NCI-H226 (cell line): ENCODE measurements at regions not wholly inside any gene's neighbourhood (a gene's known extent, or its start where the extent isn't known, plus 50 kb on each side); places are given as distances from the start of the nearest gene placed in this dataset.
A peak's percentile ranks its signal among the peaks of the same experiment; 100 is the strongest.

ENCODE experiments used
- DNase-seq: peaks from one replicate; pipeline ENCODE4 v3.0.0-alpha.2; 2015

- no peak for DNase-seq
Observed at GRCh38 chr3:105923140-105923539, 54.3 kb upstream of the CBLB start.

GRCh38 chr3:105927741-105928140 is 58.9 kb upstream of the CBLB start:
- no peak for DNase-seq

- no peak for DNase-seq
Observed at GRCh38 chr3:105930733-105931132, 61.9 kb upstream of the CBLB start.

GRCh38 chr3:105931500-105931899 is 62.7 kb upstream of the CBLB start:
- no peak for DNase-seq

- no peak for DNase-seq
Observed at GRCh38 chr3:105933871-105934270, 65.1 kb upstream of the CBLB start.

GRCh38 chr3:105938101-105938500 is 69.3 kb upstream of the CBLB start:
- no peak for DNase-seq

- no peak for DNase-seq
Observed at GRCh38 chr3:105938806-105939205, 70.0 kb upstream of the CBLB start.

- no peak for DNase-seq
Observed at GRCh38 chr3:105944276-105944675, 75.5 kb upstream of the CBLB start.

- peak; percentile 44 for DNase-seq
Observed at GRCh38 chr3:105944721-105945120, 75.9 kb upstream of the CBLB start.

- DNase-seq: no peak
Observed at GRCh38 chr3:105948101-105948500, 79.3 kb upstream of the CBLB start.

- DNase-seq: no peak
Observed at GRCh38 chr3:105950881-105951600, 82.2 kb upstream of the CBLB start.

GRCh38 chr3:105953831-105954230 is 85.0 kb upstream of the CBLB start:
- DNase-seq: no peak

- DNase-seq: no peak
Observed at GRCh38 chr3:105956306-105956705, 87.5 kb upstream of the CBLB start.

- DNase-seq: no peak
Observed at GRCh38 chr3:105957722-105958121, 88.9 kb upstream of the CBLB start.

- DNase-seq: no peak
Observed at GRCh38 chr3:105958237-105959000, 89.6 kb upstream of the CBLB start.

- peak; percentile 94 for DNase-seq
Observed at GRCh38 chr3:105959851-105960250, 91.0 kb upstream of the CBLB start.

GRCh38 chr3:105960381-105960780 is 91.6 kb upstream of the CBLB start:
- no peak for DNase-seq

- DNase-seq: no peak
Observed at GRCh38 chr3:105963161-105963560, 94.3 kb upstream of the CBLB start.

GRCh38 chr3:105965384-105965783 is 96.6 kb upstream of the CBLB start:
- peak; percentile 47 for DNase-seq

- peak; percentile 82 for DNase-seq
Observed at GRCh38 chr3:105967117-105967516, 98.3 kb upstream of the CBLB start.

- DNase-seq: peak; percentile 76
Observed at GRCh38 chr3:105970283-105970682, 101.5 kb upstream of the CBLB start.

- DNase-seq: no peak
Observed at GRCh38 chr3:105972069-105972468, 103.3 kb upstream of the CBLB start.

- DNase-seq: no peak
Observed at GRCh38 chr3:105974381-105974780, 105.6 kb upstream of the CBLB start.

GRCh38 chr3:105976196-105976595 is 107.4 kb upstream of the CBLB start:
- DNase-seq: no peak

GRCh38 chr3:105979961-105980360 is 111.1 kb upstream of the CBLB start:
- DNase-seq: peak; percentile 68
